GM20000 (cell line): ENCODE measurements at regions not wholly inside any gene's neighbourhood (a gene's known extent, or its start where the extent isn't known, plus 50 kb on each side); places are given as distances from the start of the nearest gene placed in this dataset.

Experiments
- DNase-seq: peaks from one replicate; pipeline ENCODE4 v3.0.0; 2012; ENCODE audit warnings: low spot score
- TF ChIP-seq, protein P1 (sequence below): IDR thresholded peaks from 2 replicates; pipeline ENCODE4 v1.5.1; 2012; ENCODE audit warnings: mild to moderate bottlenecking, control low read depth; ENCODE audit errors: extremely low read depth, missing control alignments

DNA sequence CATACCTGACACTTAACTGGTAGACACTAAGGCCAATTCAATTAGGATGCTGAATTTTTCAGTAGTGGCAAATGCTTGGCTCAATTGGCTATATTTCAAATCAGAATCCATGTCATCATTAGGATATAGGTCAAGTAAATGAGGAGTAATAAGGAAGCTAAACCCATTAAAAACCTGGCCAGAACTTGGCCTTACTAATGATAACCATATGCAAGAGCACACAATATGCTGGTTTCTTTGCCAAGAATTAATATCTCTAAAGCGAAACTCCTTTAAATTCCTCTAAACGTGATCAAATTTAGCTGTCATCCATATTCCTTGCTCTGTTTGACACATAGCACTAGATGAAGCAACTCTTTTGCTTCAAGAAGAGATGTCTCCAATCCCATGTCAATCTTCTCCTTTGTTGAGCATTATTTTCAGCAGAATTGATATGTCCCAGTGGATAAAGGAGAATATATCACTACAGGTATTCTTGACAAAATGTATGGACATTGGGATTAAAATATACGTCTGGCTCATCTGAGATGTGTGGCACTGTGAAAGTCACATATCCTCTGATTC lies 206.1 kb upstream of the ANKRD50 start:
- DNase-seq = no peak
- TF ChIP-seq, protein P1, sequence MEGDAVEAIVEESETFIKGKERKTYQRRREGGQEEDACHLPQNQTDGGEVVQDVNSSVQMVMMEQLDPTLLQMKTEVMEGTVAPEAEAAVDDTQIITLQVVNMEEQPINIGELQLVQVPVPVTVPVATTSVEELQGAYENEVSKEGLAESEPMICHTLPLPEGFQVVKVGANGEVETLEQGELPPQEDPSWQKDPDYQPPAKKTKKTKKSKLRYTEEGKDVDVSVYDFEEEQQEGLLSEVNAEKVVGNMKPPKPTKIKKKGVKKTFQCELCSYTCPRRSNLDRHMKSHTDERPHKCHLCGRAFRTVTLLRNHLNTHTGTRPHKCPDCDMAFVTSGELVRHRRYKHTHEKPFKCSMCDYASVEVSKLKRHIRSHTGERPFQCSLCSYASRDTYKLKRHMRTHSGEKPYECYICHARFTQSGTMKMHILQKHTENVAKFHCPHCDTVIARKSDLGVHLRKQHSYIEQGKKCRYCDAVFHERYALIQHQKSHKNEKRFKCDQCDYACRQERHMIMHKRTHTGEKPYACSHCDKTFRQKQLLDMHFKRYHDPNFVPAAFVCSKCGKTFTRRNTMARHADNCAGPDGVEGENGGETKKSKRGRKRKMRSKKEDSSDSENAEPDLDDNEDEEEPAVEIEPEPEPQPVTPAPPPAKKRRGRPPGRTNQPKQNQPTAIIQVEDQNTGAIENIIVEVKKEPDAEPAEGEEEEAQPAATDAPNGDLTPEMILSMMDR = no peak

DNA sequence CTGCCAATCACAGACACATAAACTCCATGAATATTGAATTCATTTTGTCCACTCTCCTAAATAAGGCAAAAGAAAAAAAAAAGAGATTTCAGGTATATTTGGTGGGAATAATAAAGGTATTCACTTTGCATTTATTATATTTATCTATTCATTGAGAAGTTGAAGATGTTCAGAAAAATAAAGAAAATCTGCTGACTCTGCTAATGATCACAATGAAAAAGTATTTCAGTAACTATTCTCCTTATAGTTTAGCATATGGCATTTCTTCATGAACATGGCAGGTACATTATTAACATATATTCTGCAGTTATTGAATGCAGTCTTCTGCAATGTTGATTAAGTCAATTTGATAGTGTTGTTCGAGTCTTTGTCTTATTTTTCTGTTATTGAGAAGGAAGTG lies 202.5 kb upstream of the ANKRD50 start:
- no peak for DNase-seq

DNA sequence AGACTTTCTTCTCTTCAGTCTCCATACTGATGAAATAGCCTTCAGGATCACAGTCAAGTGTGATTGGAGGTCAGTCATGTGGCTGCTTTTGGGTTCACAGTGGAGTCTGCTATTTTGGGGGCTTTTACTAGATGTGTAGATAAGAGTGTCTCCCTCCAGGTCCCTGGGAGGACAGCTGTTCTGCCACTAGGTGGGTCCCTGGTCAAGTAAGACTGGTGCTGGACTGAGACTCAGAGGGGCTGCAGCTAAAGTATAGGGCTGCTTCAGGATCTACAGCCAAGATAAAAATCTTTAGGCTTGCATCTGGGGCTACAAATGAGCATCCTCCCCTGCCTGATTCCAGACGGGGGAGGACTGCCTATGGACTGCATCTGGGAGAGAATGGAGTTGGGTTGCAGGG lies 200.7 kb upstream of the ANKRD50 start:
- no peak for DNase-seq
- TF ChIP-seq, protein P1 = no peak

More for the DNA sequence above, 202.5 kb upstream of the ANKRD50 start:
- TF ChIP-seq, protein P1 = no peak

DNA sequence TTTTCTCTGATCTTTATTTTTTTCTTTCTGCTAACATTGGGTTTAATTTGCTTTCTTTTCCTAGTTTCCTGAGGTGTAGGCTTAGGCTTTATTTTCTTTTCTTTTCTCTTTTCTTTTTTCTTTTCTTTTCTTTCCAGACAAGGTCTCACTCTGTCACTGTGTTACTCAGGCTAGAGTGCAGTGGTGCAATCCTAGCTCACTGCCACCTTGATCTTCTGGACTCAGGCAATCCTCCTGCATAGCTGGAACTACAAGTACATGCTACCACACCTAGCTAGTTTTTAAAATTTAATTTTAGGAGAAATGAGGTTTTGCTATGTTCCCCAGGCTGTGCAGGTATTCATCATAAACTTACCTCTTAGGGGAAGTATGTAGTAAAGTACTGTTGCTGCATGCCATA lies 197.8 kb upstream of the ANKRD50 start:
- TF ChIP-seq, protein P1 = no peak
- no peak for DNase-seq

DNA sequence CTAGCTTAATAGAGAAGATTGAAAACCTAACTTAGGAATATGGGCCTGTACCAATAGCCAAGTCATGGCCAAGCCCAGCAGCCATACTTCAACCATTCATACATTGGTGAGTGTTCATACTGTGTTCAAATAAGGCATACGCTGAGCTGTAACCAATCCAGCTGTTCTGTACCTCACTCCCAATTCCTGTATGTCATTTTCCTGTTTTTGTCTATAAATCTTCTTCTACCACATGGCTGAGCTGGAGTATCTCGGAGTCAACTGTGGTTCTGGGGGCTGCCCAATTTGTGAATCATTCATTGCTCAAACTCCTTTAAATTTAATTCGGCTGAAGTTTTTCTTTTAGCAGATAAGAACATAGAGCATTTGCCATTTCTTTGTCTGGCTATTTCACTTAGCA lies 195.3 kb upstream of the ANKRD50 start:
- no peak for DNase-seq
- TF ChIP-seq, protein P1 = no peak

DNA sequence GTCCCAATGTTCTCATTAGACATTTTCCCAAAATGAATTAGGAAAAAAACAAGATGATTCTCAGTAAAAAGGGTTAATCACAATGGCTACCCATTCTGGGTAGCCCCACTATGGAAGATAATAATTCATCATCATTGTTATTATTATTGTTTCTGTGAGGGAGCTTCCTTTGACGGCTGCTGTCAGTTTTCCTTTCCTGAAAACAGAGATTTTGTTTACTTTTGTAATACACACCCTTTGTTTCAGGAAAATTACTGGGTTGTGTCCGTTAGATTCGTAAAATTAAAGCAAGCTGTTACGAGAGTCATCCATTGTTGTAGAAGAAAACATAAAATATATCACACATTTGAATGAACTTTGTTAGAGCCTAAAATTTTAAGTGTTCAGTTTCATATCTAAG lies 192.9 kb upstream of the ANKRD50 start:
- TF ChIP-seq, protein P1 = no peak
- DNase-seq = no peak

DNA sequence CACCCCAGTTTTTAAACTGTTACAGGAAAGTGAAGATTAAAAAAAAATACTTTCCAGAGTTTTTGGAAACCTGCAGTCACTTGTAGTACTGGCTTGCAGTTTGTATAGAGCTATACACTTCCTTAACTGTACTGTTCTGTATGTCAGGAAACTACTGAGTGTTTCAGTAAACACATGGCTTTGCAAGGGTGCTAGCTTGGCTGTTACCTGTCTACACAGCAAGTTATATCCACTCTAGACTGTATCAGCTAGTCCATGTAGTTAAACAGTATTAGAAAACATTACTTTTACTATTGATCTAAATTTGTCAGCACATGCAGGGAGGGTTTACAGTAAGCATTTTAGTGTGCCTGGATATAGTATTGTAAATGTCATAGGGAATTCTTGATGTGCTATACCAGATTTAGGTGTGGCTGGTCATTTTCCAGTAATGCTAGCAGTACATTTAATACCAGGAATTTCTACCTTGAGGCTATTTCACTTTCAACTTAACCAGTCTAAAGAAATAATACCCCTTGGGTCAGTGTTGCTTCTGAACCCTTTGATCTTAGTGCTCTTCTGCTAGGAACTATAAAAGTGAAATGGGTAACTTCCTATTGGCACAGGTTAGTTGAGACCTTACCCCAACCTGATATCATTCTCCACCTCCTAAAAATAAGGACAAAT lies 192.3 kb upstream of the ANKRD50 start:
- TF ChIP-seq, protein P1 = no peak
- DNase-seq = no peak
